ENCODE measurements at regions not wholly inside any gene's neighbourhood (a gene's known extent, or its start where the extent isn't known, plus 50 kb on each side); places are given as distances from the start of the nearest gene placed in this dataset.
A peak's percentile ranks its signal among the peaks of the same experiment; 100 is the strongest.

DNA sequence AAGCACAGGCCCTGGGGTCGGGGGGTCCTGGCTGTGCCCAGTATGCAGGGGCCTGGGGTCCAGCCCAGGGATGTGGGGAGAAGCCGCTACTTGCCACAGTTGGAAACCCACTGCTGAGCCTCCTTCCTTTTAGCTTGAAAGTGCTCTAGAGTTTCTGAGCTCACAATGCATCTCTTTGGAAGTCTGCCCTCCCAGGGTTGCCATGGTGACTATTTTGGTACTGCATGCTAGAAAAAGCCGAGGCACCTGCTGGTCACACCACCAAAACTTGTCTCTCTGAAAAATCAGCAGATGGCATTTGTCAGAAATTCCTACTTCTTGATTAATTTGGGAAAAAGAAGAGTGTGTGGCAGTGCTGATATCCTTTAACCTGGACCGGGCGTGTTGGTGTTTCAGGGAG lies 151.8 kb downstream of the SEC61B start:
- Histone ChIP-seq H3K9me3 (ENCODE audit: control insufficient read depth, low read length) (no peaks in the 10 kb centered on the region), H3K4me2 (ENCODE audit: low read length) (no peak overlapping the region), H3K27ac (no peak overlapping the region), H3K27me3 (ENCODE audit: control insufficient read depth, insufficient read depth, low read length) (no peaks in the 10 kb centered on the region), H3K9ac (no peak overlapping the region), H3K4me1 (peaks cover 5% of the 10 kb centered on the region), H3K79me2 (no peaks in the 10 kb centered on the region), H3K36me3 (ENCODE audit: control insufficient read depth, insufficient read depth, low read length) (no peaks in the 10 kb centered on the region), H3K4me3 (ENCODE audit: low read depth, low read length) (no peak overlapping the region), H2AFZ (no peak overlapping the region)
- TF ChIP-seq, protein P1, sequence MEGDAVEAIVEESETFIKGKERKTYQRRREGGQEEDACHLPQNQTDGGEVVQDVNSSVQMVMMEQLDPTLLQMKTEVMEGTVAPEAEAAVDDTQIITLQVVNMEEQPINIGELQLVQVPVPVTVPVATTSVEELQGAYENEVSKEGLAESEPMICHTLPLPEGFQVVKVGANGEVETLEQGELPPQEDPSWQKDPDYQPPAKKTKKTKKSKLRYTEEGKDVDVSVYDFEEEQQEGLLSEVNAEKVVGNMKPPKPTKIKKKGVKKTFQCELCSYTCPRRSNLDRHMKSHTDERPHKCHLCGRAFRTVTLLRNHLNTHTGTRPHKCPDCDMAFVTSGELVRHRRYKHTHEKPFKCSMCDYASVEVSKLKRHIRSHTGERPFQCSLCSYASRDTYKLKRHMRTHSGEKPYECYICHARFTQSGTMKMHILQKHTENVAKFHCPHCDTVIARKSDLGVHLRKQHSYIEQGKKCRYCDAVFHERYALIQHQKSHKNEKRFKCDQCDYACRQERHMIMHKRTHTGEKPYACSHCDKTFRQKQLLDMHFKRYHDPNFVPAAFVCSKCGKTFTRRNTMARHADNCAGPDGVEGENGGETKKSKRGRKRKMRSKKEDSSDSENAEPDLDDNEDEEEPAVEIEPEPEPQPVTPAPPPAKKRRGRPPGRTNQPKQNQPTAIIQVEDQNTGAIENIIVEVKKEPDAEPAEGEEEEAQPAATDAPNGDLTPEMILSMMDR (IDR thresholded peaks at IDR 0.05): no peak

DNA sequence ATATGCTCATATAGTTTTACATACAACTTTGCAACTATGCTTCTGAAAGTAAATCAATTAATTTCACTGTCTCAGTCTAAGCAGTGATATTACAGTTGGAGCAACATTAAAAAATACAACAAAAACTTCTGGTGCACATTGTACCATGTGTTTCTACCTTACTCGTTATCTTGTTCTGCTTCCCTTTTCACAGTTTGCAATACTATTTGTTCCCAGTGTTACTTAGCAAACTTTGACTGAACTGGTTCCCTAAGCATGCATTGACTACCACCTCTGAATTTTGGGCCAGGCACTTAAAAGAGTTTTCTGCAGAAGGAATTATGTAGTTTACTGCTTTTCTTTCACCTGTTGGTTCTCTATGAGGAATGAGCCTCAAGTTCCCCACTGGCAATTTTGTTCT lies 152.7 kb downstream of the SEC61B start:
- no peaks in the 10 kb centered on the region for H3K9me3 ChIP-seq (ENCODE audit: control insufficient read depth, low read length)
- H2AFZ ChIP-seq: no peak overlapping the region
- peaks cover 5% of the 10 kb centered on the region for H3K4me1 ChIP-seq
- H3K4me2 ChIP-seq (ENCODE audit: low read length): no peak overlapping the region
- H3K36me3 ChIP-seq (ENCODE audit: control insufficient read depth, insufficient read depth, low read length): no peaks in the 10 kb centered on the region
- TF ChIP-seq, protein P1 (IDR thresholded peaks at IDR 0.05): no peak
- H3K4me3 ChIP-seq (ENCODE audit: low read depth, low read length): no peak overlapping the region
- H3K27ac ChIP-seq: no peak overlapping the region
- H3K27me3 ChIP-seq (ENCODE audit: control insufficient read depth, insufficient read depth, low read length): no peaks in the 10 kb centered on the region
- H3K9ac ChIP-seq: no peak overlapping the region
- H3K79me2 ChIP-seq: no peaks in the 10 kb centered on the region

DNA sequence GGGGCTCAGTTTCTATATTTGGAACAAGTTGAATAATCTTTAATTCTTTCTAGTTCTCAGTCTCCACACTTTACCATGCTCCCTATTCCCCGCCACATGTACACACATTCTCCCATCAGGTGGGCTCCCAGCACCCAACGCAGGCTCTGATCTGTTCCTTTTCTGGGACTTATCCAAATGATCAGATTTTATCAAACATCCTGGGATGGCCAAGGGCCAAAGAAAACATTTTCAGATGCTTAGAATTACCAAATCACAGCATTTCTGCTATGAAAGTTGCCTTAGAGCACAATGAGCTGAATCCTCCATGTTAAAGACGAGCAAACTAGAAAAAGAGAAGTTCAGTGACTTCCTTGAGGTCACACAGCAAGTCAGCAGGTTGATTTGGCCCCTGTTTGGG lies 153.4 kb downstream of the SEC61B start:
- H3K79me2 ChIP-seq: no peaks in the 10 kb centered on the region
- peaks cover 5% of the 10 kb centered on the region for H3K4me1 ChIP-seq
- no peak overlapping the region for H3K4me2 ChIP-seq (ENCODE audit: low read length)
- H3K27ac ChIP-seq: no peak overlapping the region
- H3K27me3 ChIP-seq (ENCODE audit: control insufficient read depth, insufficient read depth, low read length): no peaks in the 10 kb centered on the region
- H3K36me3 ChIP-seq (ENCODE audit: control insufficient read depth, insufficient read depth, low read length): no peaks in the 10 kb centered on the region
- no peak overlapping the region for H3K4me3 ChIP-seq (ENCODE audit: low read depth, low read length)
- H3K9ac ChIP-seq: no peak overlapping the region
- peak overlapping the region; percentile 20 for H2AFZ ChIP-seq
- no peaks in the 10 kb centered on the region for H3K9me3 ChIP-seq (ENCODE audit: control insufficient read depth, low read length)
- TF ChIP-seq, protein P1 (IDR thresholded peaks at IDR 0.05): no peak

DNA sequence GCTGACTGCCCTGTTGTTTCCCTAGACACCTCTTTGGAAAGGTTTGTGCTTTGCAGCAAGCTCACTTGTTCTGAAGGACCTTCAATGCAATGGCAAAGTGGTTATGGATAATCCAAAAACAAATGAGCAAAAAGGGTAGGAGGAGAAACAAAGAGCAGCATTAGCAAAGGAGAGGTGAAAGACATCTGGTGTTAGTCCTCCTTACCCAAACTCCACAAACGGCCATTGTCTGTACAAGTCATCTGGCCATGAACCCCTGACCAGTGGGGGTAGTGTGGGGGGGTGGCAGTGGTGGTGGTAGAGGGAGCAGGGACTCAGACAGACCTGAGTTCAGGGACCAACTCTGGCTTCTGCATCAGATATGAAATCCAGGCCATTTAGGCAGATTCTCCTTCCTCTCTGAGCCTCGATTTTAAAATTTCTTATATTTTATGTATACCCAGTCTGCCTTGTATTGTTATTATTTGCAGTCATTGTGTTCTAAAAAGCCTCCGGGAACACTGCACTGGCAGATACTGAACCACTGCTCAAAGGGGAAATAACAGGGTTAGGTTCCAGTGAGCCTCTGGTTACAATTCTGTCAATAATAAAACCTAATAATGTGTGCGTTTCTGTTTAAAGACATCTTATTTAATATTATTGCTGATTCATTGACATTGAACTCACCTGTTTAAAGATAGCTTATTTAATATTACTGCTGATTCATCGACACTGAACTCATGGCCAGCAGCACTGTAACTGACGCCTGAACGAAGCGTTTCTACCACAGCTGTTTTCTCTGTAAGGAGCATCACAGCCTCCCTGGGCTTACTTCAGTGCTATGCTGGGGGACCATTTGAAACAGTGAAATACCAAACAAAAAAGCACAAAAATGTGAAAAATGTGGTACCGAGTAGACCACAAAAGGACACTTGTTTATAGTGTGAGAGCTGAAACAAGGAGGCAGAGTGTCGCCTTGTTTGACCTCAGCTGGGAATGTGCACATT lies 156.0 kb downstream of the SEC61B start:
- no peaks in the 10 kb centered on the region for H3K36me3 ChIP-seq (ENCODE audit: control insufficient read depth, insufficient read depth, low read length)
- H3K27me3 ChIP-seq (ENCODE audit: control insufficient read depth, insufficient read depth, low read length): no peaks in the 10 kb centered on the region
- TF ChIP-seq, protein P1 (IDR thresholded peaks at IDR 0.05): no peak
- peaks cover 5% of the 10 kb centered on the region for H3K4me1 ChIP-seq
- no peak overlapping the region for H3K4me2 ChIP-seq (ENCODE audit: low read length)
- no peak overlapping the region for H3K4me3 ChIP-seq (ENCODE audit: low read depth, low read length)
- H3K27ac ChIP-seq: no peak overlapping the region
- H3K9ac ChIP-seq: no peak overlapping the region
- H3K79me2 ChIP-seq: no peaks in the 10 kb centered on the region
- no peak overlapping the region for H2AFZ ChIP-seq
- no peaks in the 10 kb centered on the region for H3K9me3 ChIP-seq (ENCODE audit: control insufficient read depth, low read length)

Measured in parathyroid adenoma (tissue), 2 donors.